ENCODE measurements at regions not wholly inside any gene's neighbourhood (a gene's known extent, or its start where the extent isn't known, plus 50 kb on each side); places are given as distances from the start of the nearest gene placed in this dataset.
"Not testable (repeated sequence)": the region's sequence is repeated elsewhere in the genome, so short reads cannot be mapped to it uniquely, and the experiment has no call there.

DNA sequence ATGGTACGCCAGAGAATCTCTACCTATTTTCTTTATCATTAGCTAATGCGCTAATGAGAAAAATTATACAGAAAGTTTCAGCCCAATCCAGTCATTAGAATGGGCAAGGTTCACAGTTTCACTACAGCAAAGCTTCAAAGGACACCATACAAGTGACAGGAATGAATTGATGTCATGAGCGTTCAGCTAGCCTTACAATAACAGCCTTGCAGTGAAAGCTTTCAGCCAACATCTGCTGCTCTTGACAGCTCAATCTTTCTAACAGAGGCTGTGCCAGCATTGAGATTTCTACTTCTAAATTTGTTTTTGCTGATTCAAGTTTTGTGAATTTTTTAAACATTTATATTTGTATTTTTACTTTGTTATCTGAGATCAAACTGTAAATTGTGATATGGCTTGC is 302.4 kb upstream of the FAM174A start:
- no peak for DNase-seq (ENCODE audit: low read depth in 2 of 2)

DNA sequence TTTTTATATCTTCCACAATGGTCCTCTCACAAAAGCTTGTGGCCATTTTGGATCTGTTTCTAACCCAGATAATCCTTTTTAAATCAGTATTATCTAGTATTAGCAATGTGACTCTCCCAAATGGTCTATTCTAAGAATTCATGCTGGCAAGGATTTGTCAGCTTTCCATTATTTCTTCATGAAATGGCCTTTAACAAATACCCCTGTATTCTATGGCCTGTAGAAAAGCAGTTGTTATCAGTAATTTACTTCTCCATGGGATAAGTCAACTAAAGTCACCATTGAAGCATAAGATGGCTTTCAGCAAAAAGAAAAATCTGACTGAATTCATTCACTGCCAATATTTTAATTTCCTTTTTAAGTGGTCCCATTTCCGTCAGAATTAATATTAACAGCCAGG is 346.4 kb upstream of the FAM174A start:
- DNase-seq (ENCODE audit: low read depth in 2 of 2), result no peak

DNA sequence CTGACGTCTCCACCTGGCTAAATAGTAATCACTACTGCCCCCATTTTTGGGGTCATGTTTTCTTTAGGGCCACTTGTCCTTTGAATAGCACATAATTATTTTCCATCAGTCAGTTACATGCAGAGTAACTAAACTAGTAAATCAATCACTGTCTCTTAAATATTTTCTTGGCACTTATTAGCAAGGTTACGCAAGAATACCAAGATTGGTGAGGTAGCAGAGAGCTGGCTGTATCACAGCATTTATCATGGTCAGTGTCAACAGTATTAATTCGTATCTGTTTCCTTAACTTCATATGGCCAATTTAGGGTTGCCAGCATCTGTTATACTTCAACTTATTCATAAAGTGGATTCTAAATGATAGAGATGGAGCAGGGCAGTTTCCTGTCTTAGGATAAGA is 346.8 kb upstream of the FAM174A start:
- DNase-seq (ENCODE audit: low read depth in 2 of 2), result no peak

DNA sequence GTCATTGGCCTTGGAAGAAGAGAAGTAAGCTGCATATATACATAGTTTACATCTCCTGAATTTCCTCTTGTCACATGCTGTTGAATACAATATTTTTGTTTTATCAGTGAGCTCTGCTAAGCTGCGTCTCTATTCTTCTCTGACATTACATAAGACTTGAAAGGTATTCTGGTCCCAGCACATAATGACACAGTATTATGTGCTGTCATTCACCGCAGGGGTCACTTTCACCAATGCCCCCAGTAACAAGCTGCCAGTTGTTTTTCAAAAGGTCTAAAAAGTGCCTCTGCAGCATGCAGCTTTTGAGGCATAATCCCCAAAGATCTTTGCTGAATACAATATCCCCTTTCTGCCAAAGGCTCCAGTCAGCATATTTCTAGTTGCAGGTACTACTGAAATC is 349.0 kb upstream of the FAM174A start:
- DNase-seq (ENCODE audit: low read depth in 2 of 2), result no peak

DNA sequence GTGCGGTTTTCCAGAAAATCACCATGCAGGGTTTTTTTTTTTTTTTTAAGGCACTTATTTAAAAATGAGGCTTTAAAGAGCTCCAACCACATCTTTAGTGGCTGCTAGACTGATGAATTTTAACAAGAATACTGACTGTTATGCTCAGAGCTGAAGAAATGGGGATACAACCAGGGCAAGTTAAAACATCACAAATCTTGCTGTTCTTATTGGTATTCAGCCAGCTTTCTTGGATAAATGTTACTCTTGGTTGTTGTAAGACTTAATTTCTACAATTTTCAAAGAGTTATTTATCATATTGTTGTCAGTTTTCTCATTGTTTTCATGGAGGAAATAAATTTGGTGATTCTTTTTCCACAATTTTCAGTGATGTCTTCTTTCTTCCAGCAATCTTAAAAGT is 352.8 kb upstream of the FAM174A start:
- DNase-seq (ENCODE audit: low read depth in 2 of 2), result no peak

DNA sequence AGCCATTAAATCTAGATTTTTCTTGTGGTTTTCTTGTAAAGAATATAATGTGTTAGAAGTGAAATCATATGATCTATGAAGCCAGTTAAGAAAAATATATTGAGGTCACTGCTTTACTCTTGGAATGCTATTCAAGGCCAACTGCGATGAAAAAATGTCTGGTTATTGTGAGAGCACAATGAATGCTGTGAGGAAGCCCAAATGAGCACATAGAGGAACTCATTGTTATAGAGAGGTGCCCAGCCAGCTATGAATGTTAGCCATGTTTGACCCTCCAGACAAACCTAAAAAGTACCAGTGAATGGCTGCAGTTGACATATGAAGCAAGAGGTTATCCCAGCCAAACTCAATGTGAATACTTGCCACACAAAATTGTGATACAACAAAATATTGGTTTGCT is 359.8 kb upstream of the FAM174A start:
- DNase-seq (ENCODE audit: low read depth in 2 of 2), result no peak

DNA sequence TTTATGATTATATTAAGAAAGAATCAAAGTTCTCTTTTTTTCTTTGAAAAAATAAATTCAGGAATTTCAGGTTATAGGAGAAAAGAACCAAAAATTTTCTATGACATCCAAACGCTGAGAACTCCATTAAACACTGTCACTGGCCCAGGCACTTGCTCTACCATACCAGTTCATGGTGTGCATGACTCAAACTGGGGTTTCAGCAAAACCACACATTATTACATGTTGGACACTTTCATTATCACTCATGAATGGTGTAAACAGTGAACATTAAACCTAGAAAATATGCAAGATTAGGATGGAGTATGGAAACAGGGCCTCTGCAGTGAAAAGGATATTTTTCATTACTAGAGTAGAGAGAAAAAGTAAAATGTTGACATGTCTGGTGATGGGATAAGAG is 369.9 kb upstream of the FAM174A start:
- DNase-seq (ENCODE audit: low read depth in 2 of 2), result no peak

DNA sequence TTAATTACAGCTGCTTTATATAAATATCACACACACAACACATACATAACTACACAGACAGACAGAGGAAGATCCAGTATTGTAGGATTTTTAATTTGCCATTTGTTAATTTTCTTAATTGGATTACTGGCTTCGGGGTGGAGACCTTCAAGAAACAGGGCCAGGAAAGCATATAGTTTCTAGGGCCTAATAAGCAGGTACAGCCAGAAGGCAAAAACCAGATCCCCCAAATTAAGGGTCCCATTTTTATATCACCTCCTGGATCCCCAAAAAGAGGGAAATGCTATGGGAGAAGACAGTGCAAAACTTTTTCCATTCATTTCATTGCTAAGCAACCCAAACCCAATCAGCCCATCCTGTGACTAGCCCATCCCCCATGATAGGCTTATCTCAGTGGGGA is 373.3 kb upstream of the FAM174A start:
- no peak for DNase-seq (ENCODE audit: low read depth in 2 of 2)

DNA sequence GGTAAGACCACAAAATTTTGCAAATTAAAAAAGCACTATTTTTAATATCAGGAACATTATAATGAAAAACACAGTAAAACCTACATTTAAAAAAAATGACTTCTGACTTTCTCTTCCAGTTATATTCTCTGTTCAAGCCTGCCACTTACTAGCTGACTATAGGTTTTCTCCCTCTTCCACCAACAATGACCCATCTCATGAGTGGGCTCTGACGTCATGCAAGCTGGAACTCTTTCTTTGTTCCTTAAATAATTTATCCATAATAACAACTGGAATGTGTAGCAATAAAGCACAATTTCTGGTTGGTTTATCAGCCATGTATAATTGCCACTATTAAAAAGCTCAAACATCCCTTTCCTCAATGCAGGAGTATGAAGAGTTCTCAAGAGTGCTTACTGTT is 378.1 kb upstream of the FAM174A start:
- no peak for DNase-seq (ENCODE audit: low read depth in 2 of 2)

DNA sequence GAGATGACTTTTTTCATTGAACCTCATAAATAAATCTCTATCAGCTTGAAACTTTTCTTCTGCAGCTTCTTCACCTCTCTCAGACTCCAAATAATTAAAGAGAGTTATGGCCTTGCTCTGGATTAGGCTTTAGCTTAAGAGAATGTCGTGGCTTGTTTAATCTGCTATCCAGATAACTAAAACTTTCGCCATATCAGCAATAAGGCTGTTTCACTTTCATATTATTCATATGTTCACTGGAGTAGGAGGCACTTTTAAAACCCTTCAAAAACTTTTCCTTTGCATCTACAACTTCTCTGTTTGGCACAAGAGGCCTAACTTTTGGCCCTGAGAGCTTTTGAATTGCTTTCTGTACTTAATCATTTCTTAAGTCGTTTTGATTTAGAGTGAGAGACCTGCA is 386.9 kb upstream of the FAM174A start:
- no peak for DNase-seq (ENCODE audit: low read depth in 2 of 2)

DNA sequence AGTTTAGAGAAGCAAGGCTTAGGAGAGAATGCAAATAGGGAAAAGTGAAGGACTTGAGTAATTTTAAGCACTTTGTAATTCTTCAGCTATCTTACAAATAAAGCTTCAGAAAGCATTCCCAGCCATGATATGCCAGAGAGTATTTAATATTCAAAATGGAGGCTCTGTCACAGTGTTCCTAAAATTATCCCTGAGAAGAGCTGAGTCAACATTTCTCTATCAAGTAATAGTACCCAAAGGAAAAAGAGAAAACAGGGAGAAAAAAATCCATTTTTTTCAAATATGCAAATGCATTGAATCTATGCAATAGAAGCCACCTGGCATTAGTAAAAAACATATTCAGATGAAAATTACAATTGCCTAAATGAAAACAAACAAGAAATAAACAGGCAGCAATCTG is 392.6 kb upstream of the FAM174A start:
- DNase-seq (ENCODE audit: low read depth in 2 of 2), result no peak

DNA sequence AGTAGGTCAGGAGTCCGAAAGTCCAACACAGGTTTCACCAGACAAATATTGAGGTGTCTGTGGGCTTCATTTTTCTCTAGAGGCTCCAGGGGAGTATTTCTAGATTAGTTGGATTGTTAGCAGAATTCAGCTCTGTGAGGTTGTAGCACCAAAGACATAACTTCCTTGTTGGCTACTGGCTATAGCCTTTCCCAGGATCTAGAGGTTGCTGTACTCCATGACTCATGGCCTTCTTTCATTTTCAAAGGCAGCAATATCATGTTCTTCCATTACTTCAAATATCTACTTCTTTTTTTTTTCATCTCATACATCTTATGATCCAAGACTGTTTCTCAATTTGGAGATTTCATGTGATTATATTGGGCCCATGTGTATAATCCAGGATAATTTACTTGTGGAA is 404.0 kb upstream of the FAM174A start:
- DNase-seq (ENCODE audit: low read depth in 2 of 2), result no peak

DNA sequence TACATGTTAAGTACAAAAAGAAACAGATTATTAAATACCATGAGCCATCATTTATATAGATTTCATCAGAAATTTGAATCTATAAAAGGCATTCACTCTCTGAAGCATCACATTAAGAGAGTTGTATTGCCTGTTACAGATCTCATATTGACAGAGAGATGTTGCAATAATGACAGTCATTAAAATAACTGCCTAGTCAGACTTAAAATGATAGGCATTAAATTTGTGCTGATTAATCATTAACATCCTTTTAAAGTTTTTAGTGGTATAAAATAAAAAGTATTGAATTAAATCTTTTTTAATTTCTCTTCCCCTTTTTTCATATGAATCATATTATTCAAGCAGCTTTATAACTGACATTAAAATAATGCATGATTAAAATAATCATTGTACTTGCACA is 404.9 kb upstream of the FAM174A start:
- no peak for DNase-seq (ENCODE audit: low read depth in 2 of 2)

DNA sequence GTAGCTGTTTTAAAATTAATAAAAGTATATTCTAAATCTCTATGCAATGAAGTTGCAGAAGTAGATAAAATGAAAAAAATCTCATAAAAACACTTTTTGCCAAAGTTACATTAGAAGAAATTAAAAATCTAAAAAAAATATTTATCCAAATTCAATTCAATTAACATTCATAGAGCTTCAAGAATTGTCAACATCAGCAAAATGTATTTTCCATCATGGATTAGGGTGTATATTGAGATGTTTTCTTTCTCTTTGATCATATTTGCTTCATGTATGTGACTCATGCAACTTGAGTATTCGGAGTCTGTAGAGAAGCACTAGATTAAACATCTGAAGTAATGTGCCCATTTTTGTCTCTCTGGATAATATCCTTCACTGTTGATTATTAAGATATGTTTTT is 415.3 kb upstream of the FAM174A start:
- DNase-seq (ENCODE audit: low read depth in 2 of 2), result no peak

DNA sequence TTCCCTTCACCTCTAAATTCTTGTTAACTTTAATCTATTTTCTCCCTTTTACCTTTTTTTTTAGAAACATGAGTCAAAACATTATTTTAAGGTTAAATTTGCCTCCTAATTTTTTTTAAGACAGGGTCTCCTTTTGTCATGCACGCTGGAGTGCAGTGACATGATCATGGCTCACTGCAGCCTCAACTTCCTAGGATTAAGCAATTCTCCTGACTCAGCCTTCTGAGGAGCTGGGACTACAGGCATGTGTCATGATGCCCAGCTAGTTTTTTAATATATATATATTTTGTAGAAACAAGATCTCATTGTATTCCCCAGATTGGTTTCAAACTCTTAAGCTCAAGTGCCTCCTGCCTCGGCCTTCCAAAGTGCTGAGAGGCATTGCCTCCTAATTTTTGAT is 424.7 kb upstream of the FAM174A start:
- DNase-seq (ENCODE audit: low read depth in 2 of 2), result no peak

DNA sequence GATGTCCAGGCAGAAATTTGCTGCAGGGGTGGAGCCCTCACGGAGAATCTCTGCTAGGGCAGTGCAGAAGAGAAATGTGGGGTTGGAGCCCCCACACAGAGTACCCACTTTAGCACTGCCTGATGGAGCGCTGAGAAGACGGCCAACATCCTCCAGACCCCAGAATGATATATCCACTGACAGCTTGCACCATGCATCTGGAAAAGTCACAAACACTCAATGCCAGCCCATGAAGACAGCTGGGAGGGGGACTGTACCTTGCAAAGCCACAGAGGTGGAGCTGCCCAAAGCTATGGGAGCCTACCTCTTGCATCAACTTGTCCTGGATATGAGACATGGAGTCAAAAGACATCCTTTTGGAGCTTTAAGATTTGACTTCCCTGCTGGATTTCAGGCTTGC is 426.3 kb upstream of the FAM174A start:
- DNase-seq (ENCODE audit: low read depth in 2 of 2), result no peak

DNA sequence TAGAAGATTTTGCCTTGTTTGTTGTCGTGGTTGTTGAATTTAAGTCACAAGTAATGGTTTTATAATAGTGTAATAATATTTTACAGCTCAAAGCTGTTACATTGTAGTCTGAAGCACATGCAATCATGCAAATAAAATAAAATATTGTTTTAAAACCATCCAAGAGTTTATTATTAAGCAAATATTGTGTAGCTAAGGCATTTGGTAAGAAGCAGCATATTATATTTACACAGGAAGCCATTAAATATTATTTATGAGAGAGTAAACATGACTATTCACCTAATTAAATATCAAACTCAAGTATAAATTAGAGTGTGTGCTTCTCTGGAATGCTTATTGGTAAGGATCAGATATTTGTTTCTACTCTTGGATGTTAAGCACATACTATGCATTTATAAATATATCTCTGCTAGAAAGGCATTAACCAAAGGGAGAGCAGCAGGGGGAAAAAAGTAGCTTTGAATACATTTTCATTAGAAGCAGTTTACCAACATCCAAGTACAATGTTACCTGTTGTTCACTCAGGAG is 431.5 kb upstream of the FAM174A start:
- DNase-seq (ENCODE audit: low read depth in 2 of 2), result not testable (repeated sequence)

DNA sequence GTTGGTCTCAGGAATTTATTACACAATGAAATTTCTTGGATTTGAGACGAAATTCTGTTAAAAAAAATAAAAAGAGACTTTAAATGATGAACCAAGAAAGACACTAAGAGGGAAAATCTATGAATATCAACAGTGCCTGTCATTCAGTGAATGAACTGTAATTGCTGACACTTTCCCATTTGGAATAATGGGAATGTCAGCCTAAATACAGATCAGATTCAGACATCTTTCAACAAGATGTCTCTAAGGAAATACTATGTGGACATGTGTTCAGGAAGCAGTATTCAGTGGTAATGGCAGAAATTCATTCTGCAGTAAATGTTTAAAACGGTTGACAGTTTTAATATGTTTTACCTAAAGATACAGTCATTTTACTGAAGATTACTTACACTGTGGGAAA is 433.7 kb upstream of the FAM174A start:
- DNase-seq (ENCODE audit: low read depth in 2 of 2), result not testable (repeated sequence)

DNA sequence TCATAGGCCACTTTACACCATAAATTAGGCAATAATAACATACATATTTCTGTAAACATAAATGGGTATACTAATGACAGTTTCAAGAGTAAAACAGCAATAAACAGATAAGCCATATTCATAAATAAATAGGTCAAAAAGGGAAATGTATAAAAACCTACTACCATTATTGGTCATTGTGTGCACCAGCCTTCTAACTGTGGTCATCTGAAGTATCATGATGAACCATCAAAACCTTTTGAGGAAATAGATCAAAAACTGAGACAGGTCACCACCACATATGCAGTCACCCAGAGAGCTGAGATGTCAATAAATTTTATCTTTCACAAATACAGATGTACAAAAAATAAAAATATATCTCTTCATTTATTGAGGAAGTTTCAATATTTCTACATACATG is 438.8 kb upstream of the FAM174A start:
- not testable (repeated sequence) for DNase-seq (ENCODE audit: low read depth in 2 of 2)

DNA sequence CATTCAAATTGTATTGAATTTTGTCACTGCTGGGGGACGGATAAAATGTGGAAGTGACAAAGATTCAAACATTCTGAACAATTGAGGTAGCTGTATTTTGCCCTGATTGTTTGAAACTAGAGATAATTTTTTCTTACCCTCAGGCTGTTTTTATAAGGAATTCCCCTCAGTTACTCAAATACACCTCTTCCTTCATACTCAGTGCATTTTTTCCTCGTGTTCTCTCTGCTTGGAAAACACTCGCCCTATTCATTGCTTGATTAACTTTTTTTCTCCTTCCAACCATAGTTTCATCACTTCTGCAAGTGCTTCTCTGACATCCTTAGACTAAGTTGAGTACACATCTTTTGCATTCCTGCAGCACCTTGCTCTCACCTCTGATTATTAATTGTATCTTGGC is 454.5 kb upstream of the FAM174A start:
- DNase-seq (ENCODE audit: low read depth in 2 of 2), result not testable (repeated sequence)

DNA sequence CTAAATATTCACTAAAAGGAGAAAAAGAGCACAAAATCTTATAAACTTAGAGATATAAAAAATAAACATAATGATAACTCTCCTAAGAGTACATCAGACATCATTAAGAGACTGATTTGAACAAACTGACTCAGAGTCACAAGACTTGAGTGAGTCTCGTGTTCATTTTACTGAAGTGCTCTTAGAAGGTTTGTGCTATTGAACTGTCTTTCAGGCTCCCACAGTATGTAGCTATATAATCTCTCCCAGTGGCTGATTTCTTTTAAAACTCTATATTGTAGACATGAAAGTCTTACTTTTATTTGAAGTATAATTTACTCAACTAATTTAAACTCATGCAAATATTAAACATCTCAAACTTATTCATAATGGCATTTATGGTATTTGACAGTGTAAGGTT is 456.0 kb upstream of the FAM174A start:
- not testable (repeated sequence) for DNase-seq (ENCODE audit: low read depth in 2 of 2)

DNA sequence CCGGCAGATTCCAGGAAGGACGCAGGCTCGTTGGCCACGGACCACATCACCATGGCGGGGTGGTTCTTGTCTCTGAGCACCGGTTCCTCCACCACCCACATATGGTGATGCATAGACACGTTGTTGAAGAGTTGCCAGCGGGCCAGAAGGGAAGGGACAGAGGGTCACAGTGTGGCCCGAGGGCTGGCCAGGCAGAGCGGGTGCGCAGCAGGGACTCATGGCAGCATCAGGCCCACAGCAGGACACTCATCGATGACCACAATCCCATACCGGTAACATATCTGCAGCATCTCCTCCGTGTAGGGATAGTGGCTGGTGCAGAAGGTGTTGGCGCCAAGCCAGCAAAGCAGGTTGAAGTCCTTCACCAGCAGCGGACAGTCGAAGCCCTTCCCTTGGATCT is 469.2 kb upstream of the FAM174A start:
- DNase-seq (ENCODE audit: low read depth in 2 of 2), result not testable (repeated sequence)

DNA sequence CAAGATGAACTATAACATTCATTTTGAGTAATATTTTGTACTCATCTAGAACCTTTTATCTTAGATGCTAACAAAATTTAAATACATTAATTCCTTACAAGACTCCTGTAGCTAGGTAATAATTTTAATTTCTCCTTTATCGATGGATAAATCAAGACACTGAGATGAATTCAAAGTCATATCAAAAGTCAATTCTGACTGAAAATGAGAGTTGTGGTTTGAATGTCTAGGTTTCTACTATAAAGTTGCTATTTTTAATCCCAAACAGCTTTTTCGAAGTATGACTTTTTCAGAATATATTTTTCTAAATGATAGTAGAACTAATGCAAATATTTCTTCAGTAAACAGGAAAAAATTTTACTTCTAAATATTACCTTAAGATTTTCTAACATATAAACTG is 491.7 kb upstream of the FAM174A start:
- DNase-seq (ENCODE audit: low read depth in 2 of 2), result no peak

DNA sequence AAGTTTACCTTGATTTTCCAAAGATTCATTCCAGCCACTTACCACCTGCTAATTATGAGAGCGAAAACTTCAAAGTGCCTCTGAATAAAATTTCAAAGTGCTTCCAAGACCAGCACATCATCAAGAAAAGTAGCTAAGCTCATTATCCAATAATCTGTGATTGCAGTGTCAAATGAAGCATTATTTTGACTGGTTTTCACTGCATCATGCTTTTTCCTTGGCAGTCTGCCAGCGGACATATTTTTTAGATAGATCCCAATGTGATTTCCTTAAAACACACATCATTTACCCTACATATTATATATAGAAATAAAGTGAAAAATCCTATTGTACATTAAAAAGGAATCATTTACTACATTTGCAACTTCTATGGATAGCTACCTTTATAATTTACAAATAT is 508.6 kb upstream of the FAM174A start:
- no peak for DNase-seq (ENCODE audit: low read depth in 2 of 2)

DNA sequence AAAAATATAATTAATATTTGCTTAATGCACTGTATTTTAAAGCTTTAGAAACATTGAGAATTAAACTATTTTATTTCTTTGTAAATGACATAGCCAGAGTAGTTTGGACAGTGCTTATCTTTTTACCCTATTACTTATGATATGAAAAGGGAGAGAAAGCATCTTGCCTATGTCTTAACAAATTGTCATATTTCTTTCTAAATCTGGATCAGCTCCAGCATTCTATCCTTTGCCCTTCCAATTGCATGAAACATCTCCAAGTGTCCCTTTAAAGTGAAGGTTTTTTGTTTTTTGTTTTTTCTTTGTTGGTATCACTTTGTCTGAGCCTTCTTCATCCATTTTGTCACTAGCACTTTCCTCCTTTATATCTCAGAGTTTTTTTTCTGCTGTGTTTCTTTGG is 511.6 kb upstream of the FAM174A start:
- DNase-seq (ENCODE audit: low read depth in 2 of 2), result no peak

Measured in stimulated activated CD4-positive, alpha-beta T cell treated with anti-CD3 and anti-CD28 coated beads, Interleukin-1b, Interleukin-23, amount 100 ng/mL, for 1 hour (primary cell).